HS-27A (cell line): ENCODE measurements at regions not wholly inside any gene's neighbourhood (a gene's known extent, or its start where the extent isn't known, plus 50 kb on each side); places are given as distances from the start of the nearest gene placed in this dataset.
"Not testable (repeated sequence)": the region's sequence is repeated elsewhere in the genome, so short reads cannot be mapped to it uniquely, and the experiment has no call there.

Source experiments
- DNase-seq: peaks from one replicate; pipeline ENCODE4 v3.0.0-alpha.2; 2012; ENCODE audit warnings: low read depth, missing footprints

DNA sequence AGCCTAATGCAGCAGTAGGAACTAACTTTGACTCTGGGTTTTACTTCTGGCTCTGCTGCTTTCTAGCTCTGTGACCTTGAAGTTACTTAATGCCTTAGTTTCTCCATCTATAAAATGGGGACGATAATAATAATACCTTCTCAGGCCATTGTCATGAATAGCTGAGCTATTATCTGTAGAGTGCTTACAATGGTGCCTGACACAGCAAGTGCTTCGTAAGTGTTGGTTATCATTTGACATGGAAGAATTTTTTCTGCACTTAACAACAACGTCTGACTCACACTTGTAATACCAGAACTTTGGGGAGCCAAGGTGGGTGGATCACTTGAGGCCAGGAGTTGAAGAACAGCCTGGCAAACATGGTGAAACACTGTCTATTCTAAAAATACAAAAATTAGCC lies 140.5 kb downstream of the ARL4A start:
- DNase-seq: no peak

DNA sequence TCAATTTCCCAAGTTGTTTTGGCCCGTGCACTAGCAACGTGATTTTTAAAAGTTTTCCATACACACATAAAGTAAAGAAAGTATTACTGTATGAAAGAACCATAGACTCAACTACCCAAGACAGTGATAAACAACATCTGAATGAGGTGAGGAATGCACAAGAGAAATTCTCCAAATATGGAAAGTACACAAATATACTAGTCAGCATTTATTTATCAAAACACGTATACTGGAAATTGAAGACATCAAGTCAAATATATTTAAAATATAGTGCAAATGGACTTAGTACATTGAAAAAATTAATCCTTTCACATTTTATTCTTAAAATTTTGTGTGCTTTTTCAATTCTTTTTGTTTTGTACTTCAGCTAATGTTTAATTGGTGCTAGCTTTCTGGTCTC lies 143.6 kb downstream of the ARL4A start:
- no peak for DNase-seq

DNA sequence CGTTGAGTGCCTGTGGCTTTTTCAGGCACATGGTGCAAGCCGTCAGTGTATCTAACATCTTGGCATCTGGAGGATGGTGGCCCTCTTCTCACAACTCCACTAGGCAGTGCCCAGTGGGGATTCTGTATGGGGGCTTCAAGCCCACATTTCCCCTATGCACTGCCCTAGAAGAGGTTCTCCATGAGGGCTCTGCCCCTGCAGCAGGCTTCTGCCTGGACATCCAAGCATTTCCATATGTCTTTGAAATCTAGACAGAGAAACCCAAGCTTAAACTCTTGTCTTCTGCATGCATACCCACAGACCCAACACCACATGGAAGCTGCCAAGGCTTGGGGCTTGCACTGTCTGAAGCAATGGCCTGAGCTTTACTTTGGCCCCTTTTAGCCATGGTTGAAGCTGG lies 146.4 kb downstream of the ARL4A start:
- no peak for DNase-seq

DNA sequence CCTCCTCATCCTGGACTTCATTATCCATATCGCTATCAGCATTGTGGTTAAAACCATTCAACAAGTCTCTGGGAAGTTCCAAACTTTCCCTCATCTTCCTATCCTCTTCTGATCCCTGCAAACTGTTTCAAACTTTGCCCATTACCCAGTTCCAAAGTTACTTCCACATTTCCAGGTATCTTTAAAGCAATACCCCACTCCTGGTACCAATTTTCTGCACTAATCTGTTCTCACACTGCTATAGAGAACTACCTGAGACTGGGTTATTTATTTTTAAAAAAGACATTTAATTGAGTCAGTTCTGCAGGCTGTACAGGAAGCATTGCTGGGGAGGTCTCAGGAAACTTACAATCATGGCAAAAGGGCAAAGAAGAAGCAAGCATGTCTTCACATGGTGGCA lies 147.3 kb downstream of the ARL4A start:
- DNase-seq: no peak

DNA sequence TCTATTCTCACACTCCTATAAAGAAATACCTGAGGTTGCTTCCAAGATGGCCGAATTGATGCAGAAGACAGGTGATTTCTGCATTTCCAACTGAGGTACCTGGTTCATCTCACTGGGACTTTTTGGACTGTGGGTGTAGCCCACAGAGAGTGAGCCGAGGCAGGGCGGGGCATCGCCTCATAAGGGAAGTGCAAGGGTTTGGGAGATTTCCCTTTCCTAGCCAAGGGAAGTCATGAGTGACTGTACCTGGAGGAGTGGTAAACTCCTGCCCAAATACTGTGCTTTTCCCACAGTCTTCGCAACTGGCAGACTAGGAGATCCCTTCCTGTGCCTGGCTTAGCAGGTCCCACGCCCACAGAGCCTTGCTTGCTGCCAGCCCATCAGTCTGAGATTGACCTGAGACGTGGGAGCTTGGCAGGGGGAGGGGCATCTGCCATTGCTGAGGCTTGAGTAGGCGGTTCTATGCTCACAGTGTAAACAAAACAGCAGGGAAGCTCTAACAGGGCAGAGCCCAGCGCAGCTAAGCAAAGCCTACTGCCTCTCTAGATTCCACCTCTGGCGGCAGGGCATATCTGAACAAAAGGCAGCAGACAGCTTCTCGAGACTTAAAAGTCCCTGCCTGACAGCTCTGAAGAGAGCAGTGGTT lies 152.2 kb downstream of the ARL4A start:
- DNase-seq: no peak

DNA sequence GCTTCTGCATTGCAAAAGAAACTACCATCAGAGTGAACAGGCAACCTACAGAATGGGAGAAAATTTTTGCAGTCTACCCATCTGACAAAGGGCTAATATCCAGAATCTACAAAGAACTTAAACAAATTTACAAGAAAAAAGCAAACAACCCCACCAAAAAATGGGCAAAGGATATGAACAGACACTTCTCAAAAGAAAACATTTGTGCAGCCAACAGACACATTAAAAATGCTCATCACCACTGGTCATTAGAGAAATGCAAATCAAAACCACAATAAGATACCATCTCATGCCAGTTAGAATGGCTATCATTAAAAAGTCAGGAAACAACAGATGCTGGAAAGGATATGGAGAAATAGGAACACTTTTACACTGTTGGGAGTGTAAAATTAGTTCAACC lies 157.3 kb downstream of the ARL4A start:
- DNase-seq: not testable (repeated sequence)

DNA sequence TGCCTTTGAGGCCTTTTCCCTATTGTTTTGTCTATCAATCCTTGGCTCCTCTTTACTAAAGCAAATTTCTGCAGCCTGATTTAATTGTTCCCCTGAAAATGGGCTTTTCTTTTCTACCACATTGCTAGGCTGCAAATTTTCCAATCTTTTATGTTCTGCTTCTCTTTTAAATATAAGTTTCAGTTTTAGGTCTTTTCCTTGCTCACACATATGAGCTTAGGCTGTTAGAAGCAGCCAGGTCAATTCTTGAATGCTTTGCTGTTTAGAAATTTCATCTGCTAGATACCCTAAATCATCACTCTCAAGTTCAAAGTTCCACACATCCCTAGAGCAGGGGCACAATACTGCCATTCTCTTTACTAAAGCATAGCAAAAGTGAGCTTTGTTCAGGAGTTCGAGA lies 159.6 kb downstream of the ARL4A start:
- no peak for DNase-seq

DNA sequence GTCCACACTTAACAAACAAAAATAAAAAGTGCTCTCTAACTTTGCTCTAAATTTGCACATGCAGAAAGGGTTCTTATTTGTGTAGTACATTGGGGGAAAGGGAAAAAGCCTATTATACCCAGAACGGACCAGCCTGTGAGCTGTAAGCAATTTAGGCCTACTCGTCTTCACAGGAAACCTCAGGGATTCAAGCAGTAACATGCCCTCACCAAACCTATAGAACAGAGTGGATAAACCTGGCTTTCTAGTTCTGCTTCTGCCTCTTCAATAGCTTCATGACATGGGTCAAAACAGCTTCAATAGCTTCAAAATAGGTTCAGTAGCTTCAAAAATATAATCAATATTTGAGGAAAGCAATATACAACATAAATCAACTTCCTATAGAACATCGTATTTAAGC lies 163.7 kb downstream of the ARL4A start:
- no peak for DNase-seq

DNA sequence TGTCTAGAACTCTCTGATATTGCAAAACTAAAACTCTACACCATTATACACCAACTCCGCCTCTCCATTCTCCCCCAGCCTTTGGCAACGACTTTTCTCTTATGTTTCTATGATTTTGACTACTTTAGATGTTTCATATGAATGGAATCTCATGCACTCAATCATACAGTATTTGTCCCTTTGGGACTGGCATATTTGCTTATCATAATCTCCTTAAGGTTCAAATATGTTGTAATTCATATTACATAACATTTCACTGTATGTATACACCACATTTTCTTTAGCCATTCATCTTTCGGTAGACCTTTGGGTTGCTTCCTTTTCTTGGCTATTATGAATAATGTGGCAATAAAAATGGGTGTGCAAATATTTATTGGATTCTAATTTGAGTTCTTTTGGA lies 164.4 kb downstream of the ARL4A start:
- DNase-seq: no peak

DNA sequence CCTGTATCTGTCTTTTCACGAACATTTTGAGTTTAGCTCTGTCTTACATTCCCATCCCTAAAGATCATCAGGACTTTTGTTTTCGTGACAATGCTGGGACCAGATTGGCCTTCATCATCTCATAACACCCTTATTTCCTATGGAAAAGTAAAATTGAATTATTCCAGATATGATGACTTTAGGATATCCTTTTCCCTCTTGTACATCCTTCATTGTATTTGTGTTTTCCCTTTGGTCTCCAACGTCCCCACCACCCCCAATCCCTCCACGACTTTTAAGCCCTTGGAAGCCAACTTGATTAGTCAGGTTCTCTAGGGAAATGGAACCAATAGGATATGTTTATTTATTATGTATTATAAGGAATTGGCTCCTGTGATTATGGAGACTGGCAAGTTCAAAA lies 167.6 kb downstream of the ARL4A start:
- no peak for DNase-seq

DNA sequence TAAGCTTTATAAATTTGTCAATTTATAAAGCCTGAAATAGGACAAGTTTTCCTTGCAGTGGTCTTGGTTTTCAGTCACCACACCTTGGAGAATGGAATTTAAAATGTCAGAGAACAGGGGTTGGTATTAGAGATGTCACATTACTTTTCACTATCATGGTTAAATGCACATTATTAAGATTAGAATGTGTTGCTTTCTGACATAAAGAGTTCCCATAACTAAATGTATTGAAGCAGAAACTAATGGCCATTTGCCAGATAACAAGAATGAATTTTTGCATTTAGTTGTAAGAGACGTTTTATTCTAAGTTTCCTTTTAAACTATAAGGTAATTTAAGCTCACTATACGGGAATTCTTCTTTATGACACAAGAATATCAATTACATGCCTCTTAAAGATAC lies 172.3 kb downstream of the ARL4A start:
- no peak for DNase-seq

DNA sequence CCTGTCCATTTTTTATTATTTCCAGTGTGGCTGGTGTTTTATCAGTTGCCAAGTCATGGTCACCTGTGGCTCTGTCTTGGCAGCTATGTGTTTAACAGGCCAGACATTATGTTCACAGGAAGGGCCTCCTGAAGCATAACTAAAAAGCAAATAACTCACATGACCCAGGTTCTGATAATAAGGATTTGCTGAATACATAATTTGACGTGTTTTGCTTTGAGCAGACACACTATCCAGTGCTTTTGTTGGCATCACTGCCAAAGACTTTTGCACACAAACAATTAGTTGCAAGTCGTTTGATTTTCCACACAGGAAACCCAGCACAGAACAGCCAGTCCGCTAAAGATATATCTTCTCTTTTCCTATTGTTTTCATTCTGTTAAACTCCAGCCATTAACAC lies 173.6 kb downstream of the ARL4A start:
- no peak for DNase-seq

DNA sequence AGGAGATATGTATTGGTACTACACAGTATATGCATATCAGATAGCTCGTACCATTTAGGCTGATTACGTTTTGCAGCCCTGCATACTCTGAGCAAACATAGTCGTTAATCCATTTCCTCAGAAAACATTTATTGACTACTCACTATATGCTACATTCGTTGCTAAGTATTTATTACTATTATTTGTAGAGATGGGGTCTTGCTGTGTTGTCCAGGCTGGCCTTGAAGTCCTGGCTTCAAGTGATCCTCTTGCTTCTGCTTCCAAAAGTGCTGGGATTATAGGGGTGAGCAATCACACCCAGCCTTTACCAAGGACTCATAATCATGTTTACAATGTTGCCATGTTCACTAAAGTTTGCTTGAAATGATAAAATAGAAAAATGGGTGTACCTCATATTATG lies 174.7 kb downstream of the ARL4A start:
- DNase-seq: no peak

DNA sequence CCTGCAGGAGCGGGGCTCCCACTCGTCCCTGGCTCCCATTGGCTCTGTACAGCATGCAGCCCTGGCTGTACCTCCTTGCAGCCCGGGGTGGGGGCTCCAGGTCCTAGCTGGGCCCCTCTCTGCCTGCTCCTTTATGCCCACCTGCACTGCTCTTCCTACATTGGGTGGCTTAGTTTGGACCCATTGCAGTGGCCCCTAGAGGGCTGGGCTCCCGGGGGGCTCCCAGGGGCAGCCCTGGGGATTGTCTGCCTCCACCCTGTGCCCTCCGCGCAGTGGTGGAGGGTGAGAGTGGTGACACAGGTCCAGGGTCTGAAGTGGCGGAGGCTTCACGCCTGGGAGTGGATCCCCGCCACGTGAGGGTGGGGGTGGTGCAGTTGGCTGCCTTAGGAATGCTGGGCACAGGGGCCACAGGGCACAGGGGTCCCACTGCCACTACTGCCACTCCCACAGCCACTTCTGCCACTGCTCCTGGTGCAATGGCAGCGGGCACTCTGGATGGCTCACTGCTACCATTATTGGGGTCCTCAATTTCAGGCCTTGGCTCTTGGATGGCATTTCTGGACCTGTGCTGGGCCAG lies 177.1 kb downstream of the ARL4A start:
- no peak for DNase-seq

DNA sequence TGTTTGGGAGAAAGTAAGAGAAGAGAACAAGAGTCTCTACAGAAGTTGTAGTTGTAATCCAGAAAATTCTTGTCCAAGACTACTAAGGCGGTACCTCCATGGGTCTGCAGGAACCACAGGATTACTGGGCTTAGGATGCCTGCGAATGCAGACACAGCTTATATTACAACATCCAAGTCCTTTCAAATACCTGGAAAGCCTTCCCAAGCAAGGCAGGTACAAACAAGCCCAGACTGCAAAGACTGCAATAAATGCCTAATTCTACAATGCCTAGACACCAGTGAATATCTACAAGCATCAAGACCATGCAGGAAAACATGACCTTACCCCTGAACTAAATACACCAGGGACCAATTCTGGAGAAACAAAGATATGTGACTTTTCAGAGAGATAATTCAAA lies 178.2 kb downstream of the ARL4A start:
- DNase-seq: no peak

DNA sequence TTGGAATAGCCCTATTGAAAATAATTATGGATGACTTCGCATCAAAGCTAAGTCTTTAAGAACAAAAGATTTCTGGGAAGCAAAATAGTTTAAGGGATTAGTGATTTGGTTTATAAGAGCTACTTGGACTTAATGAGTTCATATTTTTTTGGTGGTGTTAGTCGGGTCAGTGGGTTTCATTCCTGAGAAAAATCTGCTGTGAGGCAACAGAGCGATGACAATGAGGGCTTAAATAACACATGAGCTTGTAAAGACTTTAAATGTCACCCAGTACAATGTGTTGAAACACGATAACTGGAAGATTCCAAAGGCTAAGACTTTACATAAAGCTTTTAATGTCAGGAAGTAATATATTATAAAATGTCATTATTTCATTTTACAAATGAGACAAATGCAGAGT lies 178.8 kb downstream of the ARL4A start:
- DNase-seq: no peak

DNA sequence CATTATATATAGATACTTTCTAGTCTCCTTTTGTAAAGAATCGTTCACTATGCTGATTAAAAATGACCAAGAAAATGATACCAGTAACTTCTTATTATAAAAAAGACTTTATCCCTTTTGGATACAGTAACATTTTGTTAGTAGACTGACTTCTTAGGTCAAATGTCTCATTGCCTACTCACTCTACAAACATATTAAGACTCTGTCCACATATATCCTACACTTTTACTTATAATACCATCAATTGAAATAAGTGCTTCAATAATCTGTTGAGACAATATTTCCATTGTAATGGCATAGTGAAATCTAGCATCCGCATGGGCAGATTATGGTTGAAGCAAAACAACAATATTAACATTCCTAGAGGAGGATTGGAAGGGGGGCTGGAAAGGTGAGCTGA lies 180.6 kb downstream of the ARL4A start:
- DNase-seq: no peak

DNA sequence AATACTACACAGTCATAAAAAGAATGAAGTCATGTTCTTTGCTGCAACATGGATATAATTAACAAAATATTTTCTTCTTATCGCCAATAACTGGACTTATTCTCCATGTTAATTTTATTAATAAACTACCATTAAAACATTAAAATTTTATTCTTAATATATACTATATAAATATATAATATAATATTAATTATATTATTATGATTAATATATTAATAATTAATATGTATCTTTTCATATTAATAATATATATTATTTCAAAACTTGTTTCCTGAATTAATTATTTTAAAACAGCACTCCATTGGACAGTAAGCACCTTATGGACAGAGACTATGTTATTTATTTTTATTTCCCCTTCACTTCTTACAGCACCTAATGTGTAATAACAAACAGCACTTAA lies 182.8 kb downstream of the ARL4A start:
- DNase-seq: no peak

DNA sequence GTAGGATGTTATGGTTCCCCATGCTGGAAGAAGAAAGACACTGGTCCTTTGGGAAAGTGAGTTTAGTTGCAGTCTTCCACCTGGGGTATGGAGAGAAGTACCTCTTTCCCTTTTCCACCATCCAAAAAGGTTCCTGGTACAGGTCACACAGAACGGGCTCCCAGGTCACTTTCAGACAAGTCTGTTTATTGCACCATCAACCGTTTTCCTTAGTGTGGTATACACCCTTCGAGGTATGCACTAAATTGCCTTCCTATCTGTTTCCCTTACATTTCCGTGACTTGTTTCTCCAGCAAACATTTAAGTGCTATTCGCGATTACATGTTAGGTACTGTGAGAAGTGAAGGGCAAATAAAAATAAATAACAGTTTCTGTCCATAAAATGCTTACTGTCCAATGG lies 185.1 kb downstream of the ARL4A start:
- DNase-seq: no peak

DNA sequence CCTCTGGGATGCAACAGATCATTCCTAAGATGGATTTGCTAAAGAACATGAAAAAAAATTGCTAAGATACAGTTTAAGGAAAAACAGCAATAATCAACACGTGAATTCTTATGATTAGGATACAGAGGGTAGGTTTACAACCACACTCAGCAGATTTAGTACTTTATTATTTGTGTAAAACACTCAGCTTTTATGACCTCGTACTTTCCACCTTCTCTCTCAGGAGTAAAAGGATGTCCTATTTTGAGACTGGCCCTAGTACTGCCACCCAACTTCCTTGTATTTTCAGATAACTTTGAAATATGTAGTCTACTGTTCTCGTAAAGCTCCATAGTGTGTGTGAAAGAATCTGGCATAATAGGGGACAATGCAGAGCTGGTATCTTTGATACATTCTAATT lies 186.1 kb downstream of the ARL4A start:
- DNase-seq: no peak

DNA sequence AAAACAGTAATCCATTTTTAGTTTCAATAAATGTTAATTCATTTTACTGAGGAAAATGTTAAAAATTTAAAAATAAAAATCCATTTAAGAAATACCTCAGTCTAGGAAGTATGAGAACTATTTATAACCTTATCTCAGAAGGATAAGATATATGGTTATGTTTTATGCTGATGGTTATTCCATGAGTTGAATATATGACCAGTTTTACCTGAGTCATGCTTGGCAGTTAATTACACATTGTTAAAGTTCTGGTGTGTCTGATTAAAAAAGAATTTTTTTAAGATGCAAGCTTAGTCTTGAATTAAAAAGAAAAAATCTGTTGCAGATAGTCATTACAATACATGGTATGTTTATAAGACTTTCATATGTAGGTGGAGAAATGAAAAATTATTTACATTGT lies 191.7 kb downstream of the ARL4A start:
- no peak for DNase-seq

DNA sequence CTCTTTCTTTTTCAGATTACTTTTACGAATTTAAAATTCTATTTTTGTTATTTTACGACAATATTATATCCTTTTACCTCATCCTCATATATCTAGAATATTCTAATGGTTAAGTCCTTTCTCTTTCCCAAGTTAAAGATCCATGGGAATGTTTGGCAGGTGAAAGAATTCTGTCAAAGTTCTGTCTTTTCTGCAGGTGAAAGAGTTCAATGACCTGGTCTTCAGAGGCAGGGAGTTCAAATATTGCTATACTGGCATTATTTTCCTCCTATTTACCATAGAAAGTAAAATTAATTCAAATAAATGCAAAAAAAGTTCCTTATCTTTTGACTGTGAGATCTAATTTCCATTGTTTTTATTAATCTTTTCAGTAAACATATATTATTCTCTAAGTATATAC lies 194.3 kb downstream of the ARL4A start:
- no peak for DNase-seq

DNA sequence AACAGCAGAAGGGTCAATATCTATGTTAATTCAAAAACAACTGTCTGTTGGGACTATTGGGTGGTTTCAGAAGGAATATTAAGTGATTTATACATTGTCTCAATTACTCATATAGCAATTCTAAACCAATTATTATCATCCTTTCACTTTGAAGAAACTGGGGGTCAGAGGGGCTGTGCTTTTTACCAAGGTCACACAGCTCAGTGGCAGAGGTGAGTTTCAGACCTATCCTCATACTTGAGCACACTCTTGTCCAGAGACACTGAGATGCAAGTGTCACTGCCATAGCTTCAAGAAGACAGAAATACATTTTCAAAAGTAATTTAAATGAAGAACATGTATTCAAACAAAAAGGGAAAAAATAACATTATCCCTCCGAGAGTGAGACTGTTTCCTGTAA lies 195.3 kb downstream of the ARL4A start:
- no peak for DNase-seq

DNA sequence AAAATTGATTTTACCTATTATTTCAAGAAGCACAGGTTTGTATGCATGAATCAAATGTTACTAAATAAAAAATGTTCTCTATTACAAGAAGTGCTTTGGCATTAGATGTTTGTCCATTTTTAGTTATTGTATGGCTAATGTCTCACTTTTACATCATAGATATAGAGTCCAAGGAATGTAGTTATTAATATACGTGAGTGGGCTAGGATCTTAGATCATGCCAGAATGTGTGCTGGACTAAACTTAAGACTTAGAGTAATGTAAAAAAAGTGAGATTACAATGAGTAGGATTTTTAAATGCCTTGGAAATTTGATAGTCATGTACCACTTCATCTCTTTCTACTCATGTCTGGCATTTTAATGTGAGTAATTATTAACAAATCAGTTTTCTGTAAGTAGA lies 196.6 kb downstream of the ARL4A start:
- no peak for DNase-seq
